Keratinocyte (primary cell): ENCODE measurements at regions not wholly inside any gene's neighbourhood (a gene's known extent, or its start where the extent isn't known, plus 50 kb on each side); places are given as distances from the start of the nearest gene placed in this dataset.

Experiments
- CTCF ChIP-seq, 3 experiments: IDR thresholded peaks in 1 of 3; conservative IDR thresholded peaks in 1 of 3; optimal IDR thresholded peaks in 1 of 3; 2 replicates in 2 of 3; 3 replicates in 1 of 3; pipeline versions ENCODE3 to v1.5.1; 2011; ENCODE audit warnings: low read length in 3 of 3, mild to moderate bottlenecking in 3 of 3, moderate library complexity in 2 of 3, control low read depth in 1 of 3, inconsistent platforms in 1 of 3; ENCODE audit not compliant: insufficient read depth in 2 of 3; ENCODE audit errors: extremely low read depth in 1 of 3
- EZH2 ChIP-seq: IDR thresholded peaks from one replicate; pipeline ENCODE4 v1.6.1; 2012; ENCODE audit warnings: inconsistent platforms, mild to moderate bottlenecking, low read length, moderate library complexity

DNA sequence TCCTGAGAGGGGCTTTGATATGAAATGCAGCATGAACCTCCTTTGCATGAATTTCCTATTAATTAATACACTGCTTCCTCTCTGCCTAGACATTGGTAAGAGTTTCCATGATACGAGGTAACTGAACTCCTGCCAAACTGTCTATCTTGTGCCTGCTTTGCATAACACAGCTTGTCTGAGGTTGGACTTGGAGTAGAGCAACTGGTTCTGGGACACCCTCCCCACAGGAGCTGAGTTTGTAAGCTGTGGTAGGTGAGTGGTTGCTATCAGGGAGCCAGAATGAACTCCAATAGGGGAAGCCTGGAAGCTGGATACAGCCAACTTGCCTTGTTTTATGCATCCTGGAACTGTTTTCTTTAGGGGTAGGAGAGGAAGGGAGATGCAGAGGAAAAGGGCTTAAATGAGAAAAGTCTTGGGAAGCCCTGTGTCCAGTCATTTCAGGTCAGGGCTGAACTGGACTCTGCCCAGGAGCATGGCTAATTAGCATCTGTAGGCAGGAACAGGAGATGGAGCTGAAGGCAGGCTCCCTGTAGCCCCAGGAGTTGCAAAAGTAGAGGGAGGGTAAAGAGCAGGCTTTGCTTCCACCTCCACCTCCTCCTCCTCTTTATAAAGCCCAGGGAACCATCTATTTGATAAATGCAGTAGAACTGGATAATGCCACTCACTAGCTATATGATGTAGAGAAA lies 73.2 kb upstream of the GPR158 start:
- TF ChIP-seq CTCF (optimal IDR thresholded peaks at IDR 0.05 in 1 of 3, IDR thresholded peaks at IDR 0.05 in 1 of 3, conservative IDR thresholded peaks at IDR 0.05 in 1 of 3; ENCODE audit: extremely low read depth in 1 of 3, insufficient read depth in 2 of 3, low read length in 3 of 3) (no peak), EZH2 (no peak)
